Keratinocyte (primary cell): ENCODE measurements at regions not wholly inside any gene's neighbourhood (a gene's known extent, or its start where the extent isn't known, plus 50 kb on each side); places are given as distances from the start of the nearest gene placed in this dataset.

ENCODE experiments used
- DNase-seq: peaks from one replicate; pipeline ENCODE4 v3.0.0-alpha.2; 2011; ENCODE audit warnings: low read depth, missing footprints, low spot score
- FAIRE-seq: peaks from 2 replicates; lab custom pipeline; 2011; peaks lifted over from hg19 to GRCh38; lab: Jason Lieb, UNC
- H2AFZ ChIP-seq: 2 replicates; pipeline ENCODE4 v1.6.0; 2012; ENCODE audit warnings: low read length, control low read depth, inconsistent platforms; ENCODE audit not compliant: control insufficient read depth
- H3K27ac ChIP-seq: 2 replicates; pipeline ENCODE4 v1.5.1; 2011; ENCODE audit warnings: low read length; ENCODE audit not compliant: control insufficient read depth, insufficient read depth
- H3K27me3 ChIP-seq: 3 replicates; pipeline ENCODE4 v1.6.0; 2011; ENCODE audit warnings: low read length; ENCODE audit not compliant: control insufficient read depth, insufficient read depth; ENCODE audit errors: extremely low read depth
- H3K36me3 ChIP-seq, 2 experiments: 2 replicates in 1 of 2; 3 replicates in 1 of 2; pipeline ENCODE4 v1.5.1; 2011; ENCODE audit warnings: low read length in 2 of 2, mild to moderate bottlenecking in 1 of 2; ENCODE audit not compliant: control insufficient read depth in 2 of 2, insufficient read depth in 2 of 2; ENCODE audit errors: extremely low read depth in 1 of 2
- H3K4me1 ChIP-seq: 3 replicates; pipeline ENCODE4 v1.5.1; 2011; ENCODE audit warnings: low read length; ENCODE audit not compliant: control insufficient read depth, insufficient read depth; ENCODE audit errors: extremely low read depth
- H3K4me2 ChIP-seq: 3 replicates; pipeline ENCODE4 v1.6.0; 2011; ENCODE audit warnings: low read depth, low read length; ENCODE audit not compliant: control insufficient read depth, insufficient read depth; ENCODE audit errors: extremely low read depth
- H3K4me3 ChIP-seq, 3 experiments: fragments of 200-600 bp in 1 of 3; sonication (generic) in 1 of 3; 2 replicates in 2 of 3; 3 replicates in 1 of 3; pipeline ENCODE4 v1.5.1; 2011 to 2016; ENCODE audit warnings: low read length in 3 of 3, mild to moderate bottlenecking in 3 of 3, control low read depth in 2 of 3, inconsistent platforms in 1 of 3, low read depth in 1 of 3, mixed read lengths in 1 of 3, mixed run types in 1 of 3, moderate library complexity in 1 of 3; ENCODE audit not compliant: control insufficient read depth in 2 of 3, insufficient read depth in 2 of 3; ENCODE audit errors: extremely low read depth in 1 of 3
- H3K79me2 ChIP-seq: 2 replicates; pipeline ENCODE4 v1.6.0; 2012; ENCODE audit warnings: low read length; ENCODE audit not compliant: control insufficient read depth, insufficient read depth
- H3K9ac ChIP-seq: 3 replicates; pipeline ENCODE4 v1.6.0; 2011; ENCODE audit warnings: low read length; ENCODE audit not compliant: control insufficient read depth, insufficient read depth; ENCODE audit errors: extremely low read depth
- H3K9me1 ChIP-seq: 3 replicates; pipeline ENCODE4 v1.6.0; 2011; ENCODE audit warnings: low read length; ENCODE audit not compliant: control insufficient read depth, insufficient read depth; ENCODE audit errors: extremely low read depth
- H3K9me3 ChIP-seq: 2 replicates; pipeline ENCODE4 v1.5.1; 2012; ENCODE audit warnings: low read depth, low read length; ENCODE audit not compliant: control insufficient read depth
- H4K20me1 ChIP-seq: 3 replicates; pipeline ENCODE4 v1.6.0; 2011; ENCODE audit warnings: low read length; ENCODE audit not compliant: control insufficient read depth, insufficient read depth; ENCODE audit errors: extremely low read depth
- EZH2 ChIP-seq: IDR thresholded peaks from one replicate; pipeline ENCODE4 v1.6.1; 2012; ENCODE audit warnings: inconsistent platforms, mild to moderate bottlenecking, low read length, moderate library complexity
- dilution Hi-C: fragments of 300-500 bp; cut with MboI; formaldehyde crosslinking; loops from one replicate; pipeline ENCODE4 v1.7.0; 2020; ENCODE audit warnings: low sequenced_read_pairs; ENCODE audit not compliant: extremely low pct_ligation_motif_present
- TF ChIP-seq, protein P1 (sequence below), 3 experiments: IDR thresholded peaks in 1 of 3; conservative IDR thresholded peaks in 1 of 3; optimal IDR thresholded peaks in 1 of 3; 2 replicates in 2 of 3; 3 replicates in 1 of 3; pipeline versions ENCODE3 to v1.5.1; 2011; ENCODE audit warnings: low read length in 3 of 3, mild to moderate bottlenecking in 3 of 3, moderate library complexity in 2 of 3, control low read depth in 1 of 3, inconsistent platforms in 1 of 3; ENCODE audit not compliant: insufficient read depth in 2 of 3; ENCODE audit errors: extremely low read depth in 1 of 3

DNA sequence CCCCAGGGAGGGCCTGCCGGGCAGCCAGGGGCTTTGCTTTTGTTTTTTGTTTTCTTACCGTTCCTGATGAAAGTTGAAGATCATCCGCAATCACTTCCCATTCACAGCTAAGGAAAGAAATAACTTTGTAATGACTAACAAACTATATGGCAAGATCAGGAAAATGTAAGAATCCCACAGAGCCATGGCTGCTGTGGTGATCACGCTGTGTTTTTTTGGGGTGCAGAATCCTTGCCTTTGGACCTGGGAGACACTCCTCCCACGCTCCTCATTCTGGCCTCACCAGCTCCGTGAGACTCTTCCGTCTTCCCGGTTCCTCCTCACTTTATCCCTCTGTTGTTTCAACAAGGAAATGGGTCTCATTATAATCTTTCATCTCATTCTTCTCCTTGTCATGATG, 443.0 kb upstream of the MGMT start:
- H3K9ac ChIP-seq = no peak overlapping the region
- no peaks in the 10 kb centered on the region for H3K9me1 ChIP-seq
- FAIRE-seq = no peak

DNA sequence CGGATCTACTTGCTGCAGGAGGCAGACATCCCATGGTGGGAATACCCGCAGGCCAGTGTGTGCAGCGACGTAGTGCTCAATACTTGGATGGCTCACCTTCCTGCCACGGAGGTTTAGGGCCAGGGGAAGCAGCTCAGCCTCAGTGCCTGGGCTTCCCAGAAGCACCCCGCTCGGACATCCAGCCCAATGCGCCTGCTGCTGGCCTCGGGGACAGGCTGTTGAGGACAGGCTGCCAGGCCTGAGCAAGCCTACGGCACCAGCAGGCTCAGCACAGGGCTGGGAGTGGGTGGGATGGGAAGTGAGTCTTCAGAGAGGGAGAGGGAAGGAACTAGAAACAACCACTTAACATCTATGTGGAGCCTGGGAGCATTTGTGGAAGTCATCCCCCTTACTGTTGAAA, 441.3 kb upstream of the MGMT start:
- H3K4me3 ChIP-seq = no peak overlapping the region
- no peak overlapping the region for H2AFZ ChIP-seq
- H3K9me3 ChIP-seq = no peaks in the 10 kb centered on the region
- no peaks in the 10 kb centered on the region for H3K27me3 ChIP-seq
- FAIRE-seq (no peak), DNase-seq (no peak)
- H3K27ac ChIP-seq = no peak overlapping the region
- H3K79me2 ChIP-seq = no peaks in the 10 kb centered on the region
- H3K4me2 ChIP-seq = no peak overlapping the region
- no peaks in the 10 kb centered on the region for H3K36me3 ChIP-seq
- H3K9me1 ChIP-seq = no peaks in the 10 kb centered on the region
- TF ChIP-seq, protein P1, sequence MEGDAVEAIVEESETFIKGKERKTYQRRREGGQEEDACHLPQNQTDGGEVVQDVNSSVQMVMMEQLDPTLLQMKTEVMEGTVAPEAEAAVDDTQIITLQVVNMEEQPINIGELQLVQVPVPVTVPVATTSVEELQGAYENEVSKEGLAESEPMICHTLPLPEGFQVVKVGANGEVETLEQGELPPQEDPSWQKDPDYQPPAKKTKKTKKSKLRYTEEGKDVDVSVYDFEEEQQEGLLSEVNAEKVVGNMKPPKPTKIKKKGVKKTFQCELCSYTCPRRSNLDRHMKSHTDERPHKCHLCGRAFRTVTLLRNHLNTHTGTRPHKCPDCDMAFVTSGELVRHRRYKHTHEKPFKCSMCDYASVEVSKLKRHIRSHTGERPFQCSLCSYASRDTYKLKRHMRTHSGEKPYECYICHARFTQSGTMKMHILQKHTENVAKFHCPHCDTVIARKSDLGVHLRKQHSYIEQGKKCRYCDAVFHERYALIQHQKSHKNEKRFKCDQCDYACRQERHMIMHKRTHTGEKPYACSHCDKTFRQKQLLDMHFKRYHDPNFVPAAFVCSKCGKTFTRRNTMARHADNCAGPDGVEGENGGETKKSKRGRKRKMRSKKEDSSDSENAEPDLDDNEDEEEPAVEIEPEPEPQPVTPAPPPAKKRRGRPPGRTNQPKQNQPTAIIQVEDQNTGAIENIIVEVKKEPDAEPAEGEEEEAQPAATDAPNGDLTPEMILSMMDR (optimal IDR thresholded peaks at IDR 0.05 in 1 of 3, IDR thresholded peaks at IDR 0.05 in 1 of 3, conservative IDR thresholded peaks at IDR 0.05 in 1 of 3; ENCODE audit: extremely low read depth in 1 of 3, insufficient read depth in 2 of 3, low read length in 3 of 3) = no peak
- TF ChIP-seq EZH2 = no peak
- dilution Hi-C loops = no loop called here
- no peak overlapping the region for H3K9ac ChIP-seq
- no peaks in the 10 kb centered on the region for H4K20me1 ChIP-seq
- no peaks in the 10 kb centered on the region for H3K4me1 ChIP-seq

More for the DNA sequence above, 443.0 kb upstream of the MGMT start:
- DNase-seq = no peak
- Histone ChIP-seq H4K20me1 (no peaks in the 10 kb centered on the region), H2AFZ (no peak overlapping the region), H3K4me3 (no peak overlapping the region), H3K4me1 (no peaks in the 10 kb centered on the region), H3K4me2 (no peak overlapping the region), H3K27ac (no peak overlapping the region), H3K27me3 (no peaks in the 10 kb centered on the region), H3K36me3 (no peaks in the 10 kb centered on the region), H3K9me3 (no peaks in the 10 kb centered on the region), H3K79me2 (no peaks in the 10 kb centered on the region)
- TF ChIP-seq, protein P1 (optimal IDR thresholded peaks at IDR 0.05 in 1 of 3, IDR thresholded peaks at IDR 0.05 in 1 of 3, conservative IDR thresholded peaks at IDR 0.05 in 1 of 3; ENCODE audit: extremely low read depth in 1 of 3, insufficient read depth in 2 of 3, low read length in 3 of 3) = no peak
- no peak for TF ChIP-seq EZH2
- dilution Hi-C loops = no loop called here
